Loucy (cell line): ENCODE measurements at regions not wholly inside any gene's neighbourhood (a gene's known extent, or its start where the extent isn't known, plus 50 kb on each side); places are given as distances from the start of the nearest gene placed in this dataset.

Experiments used
- CTCF ChIP-seq: fragments of 200-600 bp; sonication (generic); conservative IDR thresholded peaks from 2 replicates; pipeline ENCODE4 v1.5.1; 2014; ENCODE audit warnings: mild to moderate bottlenecking, antibody characterized with exemption, low read length
- EZH2phosphoT487 ChIP-seq: fragments of 200-600 bp; IDR thresholded peaks from 2 replicates; pipeline ENCODE4 v1.6.1; 2018; ENCODE audit warnings: antibody characterized with exemption, mild to moderate bottlenecking, moderate library complexity, borderline replicate concordance

- no peak for TF ChIP-seq CTCF
- TF ChIP-seq EZH2phosphoT487, result no peak
Observed at GRCh38 chr4:164575861-164576260, 178.1 kb upstream of the SMIM31 start.
